ENCODE measurements at regions not wholly inside any gene's neighbourhood (a gene's known extent, or its start where the extent isn't known, plus 50 kb on each side); places are given as distances from the start of the nearest gene placed in this dataset.

- TF ChIP-seq CTCF (IDR thresholded peaks at IDR 0.05) (no peak), POLR2A (IDR thresholded peaks at IDR 0.05) (no peak)
These were observed 347.3 kb upstream of the NPVF start for GRCh38 chr7:25575634-25576033.

All from Peyer's patch (tissue), 4 donors.